ENCODE measurements at regions not wholly inside any gene's neighbourhood (a gene's known extent, or its start where the extent isn't known, plus 50 kb on each side); places are given as distances from the start of the nearest gene placed in this dataset.

DNA sequence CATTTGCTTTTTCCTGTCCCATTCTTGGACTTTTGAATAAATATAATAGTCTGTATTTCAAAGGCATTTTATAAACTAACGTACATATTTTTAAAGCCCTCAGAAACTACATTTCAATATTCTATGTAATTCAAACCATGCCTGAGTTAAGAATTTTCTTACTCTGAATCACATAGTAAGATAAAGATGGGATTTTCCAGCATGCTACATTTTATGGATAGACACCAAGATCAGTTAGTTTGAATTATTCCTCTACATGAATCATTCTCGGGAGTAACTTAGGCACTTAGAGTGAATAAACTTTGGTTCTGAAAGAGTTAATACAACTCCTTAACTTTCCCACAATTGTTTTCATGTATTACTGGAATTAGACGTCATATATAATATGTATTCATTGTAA, 713.3 kb upstream of the CBLB start:
- no peaks in the 10 kb centered on the region for H3K27me3 ChIP-seq (ENCODE audit: insufficient read depth)
- H3K36me3 ChIP-seq (ENCODE audit: insufficient read depth), result no peaks in the 10 kb centered on the region
- ATAC-seq (no peak), DNase-seq (ENCODE audit: low spot score) (no peak)
- H3K4me2 ChIP-seq, result no peak overlapping the region
- no peaks in the 10 kb centered on the region; the same call in 2 of the 3 replicates for H3K36me3 Mint-ChIP-seq (ENCODE audit: low read depth)
- no peak overlapping the region for H3K27ac ChIP-seq (ENCODE audit: low read depth)
- H3K4me1 Mint-ChIP-seq, result peaks cover 3% of the 10 kb centered on the region; the same call in 2 of the 3 replicates
- H3K27me3 Mint-ChIP-seq (ENCODE audit: insufficient read depth, low read depth, poor library complexity), result peaks cover 2% of the 10 kb centered on the region
- H4K20me1 ChIP-seq (replicated peaks; ENCODE audit: insufficient read depth), result no peaks in the 10 kb centered on the region
- no peaks in the 10 kb centered on the region for H3F3A ChIP-seq (replicated peaks; ENCODE audit: low read depth)
- no peaks in the 10 kb centered on the region for H3K9me2 ChIP-seq (ENCODE audit: insufficient read depth)
- H3K27ac Mint-ChIP-seq, result no peak overlapping the region
- no peak overlapping the region for H2AFZ ChIP-seq
- no peak overlapping the region for H3K4me3 ChIP-seq
- no peaks in the 10 kb centered on the region for H3K4me1 ChIP-seq (ENCODE audit: insufficient read depth)
- TF ChIP-seq CTCF (conservative IDR thresholded peaks at IDR 0.05; ENCODE audit: low read depth in 2 of 2), result no peak
- no peak for TF ChIP-seq NANOG (IDR thresholded peaks at IDR 0.05; ENCODE audit: borderline replicate concordance)
- TF ChIP-seq JUNB (IDR thresholded peaks at IDR 0.05; ENCODE audit: unreplicated experiment), result no peak
- no peak for TF ChIP-seq CREB1 (CRISPR knock-in tag; IDR thresholded peaks at IDR 0.05; ENCODE audit: low read depth)
- no peak for TF ChIP-seq POLR2AphosphoS5 (IDR thresholded peaks at IDR 0.05; ENCODE audit: low read depth)
- no peak overlapping the region for H3K4me3 Mint-ChIP-seq
- no peaks in the 10 kb centered on the region for H3K79me2 ChIP-seq (replicated peaks; ENCODE audit: insufficient read depth)
- H3K9me3 Mint-ChIP-seq, result no peaks in the 10 kb centered on the region

DNA sequence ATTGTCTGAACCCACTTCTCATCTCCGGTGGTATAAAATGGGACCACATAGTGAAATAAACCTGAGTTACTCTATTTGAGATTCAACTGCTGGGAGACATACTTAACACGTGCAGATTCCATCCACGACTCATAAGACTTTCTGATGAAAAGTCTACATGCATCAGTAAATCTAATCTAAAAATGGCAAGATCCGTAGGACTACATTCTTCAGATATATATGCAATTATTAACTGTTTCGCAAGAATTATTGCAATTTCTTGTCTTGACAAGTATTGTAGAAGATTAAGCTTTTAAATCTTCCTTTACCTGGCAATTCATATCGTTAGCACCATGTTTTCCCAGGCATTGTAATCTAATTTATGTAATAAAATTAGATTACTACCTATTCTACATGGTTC, 718.7 kb upstream of the CBLB start:
- Histone ChIP-seq H3K4me1 (ENCODE audit: insufficient read depth) (no peaks in the 10 kb centered on the region), H3K4me3 (no peak overlapping the region), H3K36me3 (ENCODE audit: insufficient read depth) (no peaks in the 10 kb centered on the region), H2AFZ (no peak overlapping the region), H3K27ac (ENCODE audit: low read depth) (no peak overlapping the region), H3F3A (replicated peaks; ENCODE audit: low read depth) (no peaks in the 10 kb centered on the region), H3K79me2 (replicated peaks; ENCODE audit: insufficient read depth) (no peaks in the 10 kb centered on the region), H4K20me1 (replicated peaks; ENCODE audit: insufficient read depth) (no peaks in the 10 kb centered on the region), H3K4me2 (no peak overlapping the region), H3K27me3 (ENCODE audit: insufficient read depth) (no peaks in the 10 kb centered on the region), H3K9me2 (ENCODE audit: insufficient read depth) (no peaks in the 10 kb centered on the region)
- Mint-ChIP-seq H3K9me3 (no peaks in the 10 kb centered on the region), H3K4me3 (no peak overlapping the region), H3K36me3 (ENCODE audit: low read depth) (no peaks in the 10 kb centered on the region), H3K27me3 (ENCODE audit: insufficient read depth, low read depth, poor library complexity) (no peaks in the 10 kb centered on the region), H3K4me1 (no peaks in the 10 kb centered on the region), H3K27ac (no peak overlapping the region)
- no peak for TF ChIP-seq CREB1 (CRISPR knock-in tag; IDR thresholded peaks at IDR 0.05; ENCODE audit: low read depth)
- ATAC-seq (no peak), DNase-seq (ENCODE audit: low spot score) (no peak)

DNA sequence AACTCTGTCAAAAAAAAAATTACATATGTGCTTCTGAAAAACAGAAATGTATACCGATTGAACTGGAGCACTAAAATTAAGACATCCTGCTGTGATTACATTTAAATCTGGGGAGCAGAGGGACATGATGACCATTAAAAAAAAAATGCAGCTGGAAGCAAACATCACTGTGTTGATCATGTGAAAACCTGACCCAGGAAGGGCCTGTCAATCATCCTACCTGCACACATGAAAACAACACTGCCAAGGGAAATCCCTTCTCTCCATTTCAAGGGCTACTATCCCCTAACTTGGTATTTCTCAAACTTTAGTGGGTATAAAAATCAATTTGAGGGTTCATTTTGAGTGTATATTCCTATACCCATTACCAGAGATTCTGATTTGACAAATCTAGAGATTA, 719.9 kb upstream of the CBLB start:
- Mint-ChIP-seq H3K27me3 (ENCODE audit: insufficient read depth, low read depth, poor library complexity) (no peaks in the 10 kb centered on the region), H3K36me3 (ENCODE audit: low read depth) (no peaks in the 10 kb centered on the region), H3K9me3 (no peaks in the 10 kb centered on the region), H3K4me1 (no peaks in the 10 kb centered on the region), H3K4me3 (no peak overlapping the region), H3K27ac (no peak overlapping the region)
- no peak overlapping the region for H3K4me3 ChIP-seq
- H3K4me2 ChIP-seq, result no peak overlapping the region
- no peaks in the 10 kb centered on the region for H3K27me3 ChIP-seq (ENCODE audit: insufficient read depth)
- ATAC-seq (no peak), DNase-seq (ENCODE audit: low spot score) (no peak)
- H3F3A ChIP-seq (replicated peaks; ENCODE audit: low read depth), result no peaks in the 10 kb centered on the region
- H2AFZ ChIP-seq, result peak overlapping the region; percentile 72; the same call in 1 of the 2 replicates
- no peaks in the 10 kb centered on the region for H3K79me2 ChIP-seq (replicated peaks; ENCODE audit: insufficient read depth)
- H3K27ac ChIP-seq (ENCODE audit: low read depth), result no peak overlapping the region
- H4K20me1 ChIP-seq (replicated peaks; ENCODE audit: insufficient read depth), result no peaks in the 10 kb centered on the region
- H3K36me3 ChIP-seq (ENCODE audit: insufficient read depth), result no peaks in the 10 kb centered on the region
- no peaks in the 10 kb centered on the region for H3K4me1 ChIP-seq (ENCODE audit: insufficient read depth)
- H3K9me2 ChIP-seq (ENCODE audit: insufficient read depth), result no peaks in the 10 kb centered on the region
- TF ChIP-seq NANOG (IDR thresholded peaks at IDR 0.05; ENCODE audit: borderline replicate concordance) (no peak), POLR2AphosphoS5 (IDR thresholded peaks at IDR 0.05; ENCODE audit: low read depth) (no peak), CTCF (conservative IDR thresholded peaks at IDR 0.05; ENCODE audit: low read depth in 2 of 2) (no peak), ZNF462 (CRISPR knock-in tag; IDR thresholded peaks at IDR 0.05) (no peak), ZNF114 (CRISPR knock-in tag; IDR thresholded peaks at IDR 0.05) (no peak)

Measured in GM23338 (cell line).